AG09309 (cell line): ENCODE measurements at regions not wholly inside any gene's neighbourhood (a gene's known extent, or its start where the extent isn't known, plus 50 kb on each side); places are given as distances from the start of the nearest gene placed in this dataset.

Experiments used
- DNase-seq: peaks from one replicate; pipeline ENCODE4 v3.0.0-alpha.2; 2010; ENCODE audit warnings: low read depth
- H3K4me3 ChIP-seq: 2 replicates; pipeline ENCODE4 v1.5.1; 2011; ENCODE audit warnings: mild to moderate bottlenecking, low read depth, low read length, moderate library complexity; ENCODE audit not compliant: control insufficient read depth
- TF ChIP-seq, protein P1 (sequence below): IDR thresholded peaks from 2 replicates; pipeline ENCODE4 v1.5.1; 2011; ENCODE audit warnings: mild to moderate bottlenecking, low read depth, low read length, inconsistent platforms; ENCODE audit not compliant: insufficient read depth, control insufficient read depth; ENCODE audit errors: missing control alignments

DNA sequence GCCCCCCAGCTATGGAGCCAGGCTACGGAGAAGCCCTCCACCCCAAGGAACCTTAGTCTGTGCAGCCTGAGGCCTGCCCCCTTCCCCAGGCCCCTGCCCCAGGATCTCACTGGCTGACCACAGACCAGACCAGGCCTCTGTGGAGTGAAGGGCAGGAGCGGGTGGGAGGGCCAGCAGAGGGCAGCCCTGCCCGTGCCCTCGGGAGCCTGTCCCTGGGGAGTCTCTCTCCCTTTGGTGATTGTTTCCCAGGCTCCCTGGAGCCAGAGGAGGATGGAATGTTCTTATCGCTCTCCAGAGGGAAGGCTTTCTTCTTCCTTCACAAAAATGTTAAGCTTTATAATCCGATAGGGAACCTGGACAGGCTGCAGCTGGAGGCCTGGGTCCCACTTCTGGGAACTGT is 455.3 kb downstream of the SOX6 start:
- DNase-seq, result no peak
- TF ChIP-seq, protein P1, sequence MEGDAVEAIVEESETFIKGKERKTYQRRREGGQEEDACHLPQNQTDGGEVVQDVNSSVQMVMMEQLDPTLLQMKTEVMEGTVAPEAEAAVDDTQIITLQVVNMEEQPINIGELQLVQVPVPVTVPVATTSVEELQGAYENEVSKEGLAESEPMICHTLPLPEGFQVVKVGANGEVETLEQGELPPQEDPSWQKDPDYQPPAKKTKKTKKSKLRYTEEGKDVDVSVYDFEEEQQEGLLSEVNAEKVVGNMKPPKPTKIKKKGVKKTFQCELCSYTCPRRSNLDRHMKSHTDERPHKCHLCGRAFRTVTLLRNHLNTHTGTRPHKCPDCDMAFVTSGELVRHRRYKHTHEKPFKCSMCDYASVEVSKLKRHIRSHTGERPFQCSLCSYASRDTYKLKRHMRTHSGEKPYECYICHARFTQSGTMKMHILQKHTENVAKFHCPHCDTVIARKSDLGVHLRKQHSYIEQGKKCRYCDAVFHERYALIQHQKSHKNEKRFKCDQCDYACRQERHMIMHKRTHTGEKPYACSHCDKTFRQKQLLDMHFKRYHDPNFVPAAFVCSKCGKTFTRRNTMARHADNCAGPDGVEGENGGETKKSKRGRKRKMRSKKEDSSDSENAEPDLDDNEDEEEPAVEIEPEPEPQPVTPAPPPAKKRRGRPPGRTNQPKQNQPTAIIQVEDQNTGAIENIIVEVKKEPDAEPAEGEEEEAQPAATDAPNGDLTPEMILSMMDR, result no peak
- no peak overlapping the region for H3K4me3 ChIP-seq

GRCh38 chr11:15901790-15902189 is 454.6 kb downstream of the SOX6 start:
- no peak for DNase-seq
- H3K4me3 ChIP-seq, result no peak overlapping the region
- TF ChIP-seq, protein P1, result no peak

GRCh38 chr11:15903246-15903645 is 453.1 kb downstream of the SOX6 start:
- no peak for DNase-seq
- TF ChIP-seq, protein P1, result no peak
- no peak overlapping the region for H3K4me3 ChIP-seq

GRCh38 chr11:15905366-15906104 is 450.8 kb downstream of the SOX6 start:
- no peak for DNase-seq
- H3K4me3 ChIP-seq, result no peak overlapping the region
- TF ChIP-seq, protein P1, result no peak

- H3K4me3 ChIP-seq, result no peak overlapping the region
- DNase-seq, result no peak
- TF ChIP-seq, protein P1, result no peak
Measured at GRCh38 chr11:15906481-15907035, 449.8 kb downstream of the SOX6 start.

DNA sequence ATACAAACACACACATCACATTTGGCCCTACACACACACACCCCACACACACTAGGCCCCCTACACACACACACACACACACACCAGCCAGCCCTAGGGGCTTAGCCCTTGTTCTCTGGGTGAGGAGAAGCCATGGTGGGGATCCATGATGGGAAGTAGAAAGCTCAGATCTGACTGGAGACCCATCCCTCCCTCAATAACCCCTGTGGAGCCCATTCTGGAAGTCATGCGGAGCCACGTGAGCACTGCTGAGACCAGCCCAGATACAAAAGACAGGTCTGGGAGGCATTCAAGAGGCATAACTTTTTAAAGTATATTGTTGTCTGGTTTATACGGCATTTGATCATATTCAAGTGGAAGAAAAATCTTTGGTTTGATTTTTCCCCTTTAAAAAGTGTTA is 448.5 kb downstream of the SOX6 start:
- H3K4me3 ChIP-seq, result no peak overlapping the region
- DNase-seq, result no peak
- TF ChIP-seq, protein P1, result no peak
